Panc1 (cell line): ENCODE measurements at regions not wholly inside any gene's neighbourhood (a gene's known extent, or its start where the extent isn't known, plus 50 kb on each side); places are given as distances from the start of the nearest gene placed in this dataset.

Experiments used
- ATAC-seq: fragments of 200-7000 bp; cut with Tn5 transposase; 2 replicates; pipeline ENCODE4 v1.9.1; 2020; ENCODE audit warnings: mild to moderate bottlenecking, moderate library complexity
- BruUV-seq: library from RNA; stranded (reverse); fragments of 400-500 nt; replicated peaks from 2 replicates; lab custom pipeline; 2021; lab: Mats Ljungman, UMichigan
- CTCF ChIA-PET: fragments of 300-600 bp; sonication (Branson Sonifier 250); formaldehyde crosslinking; loops from one replicate; lab custom pipeline; 2022; ENCODE audit warnings: antibody characterized with exemption; lab: Charles Lee
- POLR2A ChIA-PET: fragments of 300-600 bp; sonication (Branson Sonifier 250); formaldehyde crosslinking; loops from one replicate; lab custom pipeline; 2022; ENCODE audit warnings: antibody characterized with exemption; lab: Charles Lee
- DNase-seq: peaks from one replicate; pipeline ENCODE4 v3.0.0-alpha.2; 2010; ENCODE audit warnings: low read depth, low spot score
- H3K27ac ChIP-seq: 2 replicates; pipeline ENCODE4 v1.5.1; 2011; ENCODE audit warnings: mild to moderate bottlenecking, low read length, inconsistent platforms
- H3K27me3 ChIP-seq: fragments of 200-500 bp; sonication (Bioruptor generic); 2 replicates; pipeline ENCODE4 v1.6.0; 2014; ENCODE audit warnings: low read length, inconsistent platforms; ENCODE audit not compliant: control insufficient read depth, insufficient read depth
- H3K36me3 ChIP-seq: fragments of 200-500 bp; sonication (Bioruptor generic); 2 replicates; pipeline ENCODE4 v1.5.1; 2014; ENCODE audit warnings: inconsistent platforms, mild to moderate bottlenecking, low read length, moderate library complexity; ENCODE audit not compliant: control insufficient read depth, insufficient read depth
- H3K4me1 ChIP-seq: 2 replicates; pipeline ENCODE4 v1.5.1; 2011; ENCODE audit warnings: inconsistent platforms, mild to moderate bottlenecking, low read length, moderate library complexity; ENCODE audit not compliant: control insufficient read depth, insufficient read depth
- H3K4me3 ChIP-seq, 2 experiments: 2 replicates each; pipeline ENCODE4 v1.5.1; 2011 to 2012; ENCODE audit warnings: low read depth in 2 of 2, low read length in 2 of 2, mild to moderate bottlenecking in 2 of 2, inconsistent platforms in 1 of 2, moderate library complexity in 1 of 2
- H3K9me3 ChIP-seq: fragments of 200-500 bp; sonication (Bioruptor generic); 2 replicates; pipeline ENCODE4 v1.5.1; 2014; ENCODE audit warnings: low read depth, mild to moderate bottlenecking, inconsistent platforms, low read length, moderate library complexity; ENCODE audit not compliant: control insufficient read depth, insufficient read depth
- POLR2AphosphoS5 ChIP-seq: IDR thresholded peaks from 2 replicates; pipeline ENCODE4 v1.6.1; 2012; ENCODE audit warnings: mild to moderate bottlenecking, low read depth, low read length, moderate library complexity
- SIN3A ChIP-seq: IDR thresholded peaks from 2 replicates; pipeline ENCODE4 v1.6.1; 2012; ENCODE audit warnings: low read depth, mild to moderate bottlenecking, low read length, moderate library complexity, borderline replicate concordance; ENCODE audit not compliant: insufficient read depth
- TCF7L2 ChIP-seq: IDR thresholded peaks from 2 replicates; pipeline ENCODE4 v1.6.1; 2011; ENCODE audit warnings: mild to moderate bottlenecking, low read depth, low read length, inconsistent platforms
- in situ Hi-C: cut with HindIII; loops from 2 replicates; pipeline ENCODE4 v1.10.0; 2016; ENCODE audit warnings: low sequenced_read_pairs, low pct_unique_long_range_greater_than_20kb
- intact Hi-C: fragments of 100-400 bp; cut with micrococcal nuclease; formaldehyde crosslinking; loops from one replicate; pipeline ENCODE4 v1.10.0; 2022; ENCODE audit not compliant: unreplicated experiment
- TF ChIP-seq, protein P1 (sequence below), 2 experiments: IDR thresholded peaks; 2 replicates each; pipeline ENCODE4 v1.6.1; 2011 to 2012; ENCODE audit warnings: low read depth in 2 of 2, control low read depth in 1 of 2, low read length in 1 of 2, mild to moderate bottlenecking in 1 of 2, moderate library complexity in 1 of 2; ENCODE audit not compliant: insufficient read depth in 1 of 2
- TF ChIP-seq, protein P2 (sequence below): fragments of 450-650 bp; IDR thresholded peaks from 2 replicates; pipeline ENCODE4 v1.5.1; 2017; ENCODE audit warnings: mild to moderate bottlenecking

DNA sequence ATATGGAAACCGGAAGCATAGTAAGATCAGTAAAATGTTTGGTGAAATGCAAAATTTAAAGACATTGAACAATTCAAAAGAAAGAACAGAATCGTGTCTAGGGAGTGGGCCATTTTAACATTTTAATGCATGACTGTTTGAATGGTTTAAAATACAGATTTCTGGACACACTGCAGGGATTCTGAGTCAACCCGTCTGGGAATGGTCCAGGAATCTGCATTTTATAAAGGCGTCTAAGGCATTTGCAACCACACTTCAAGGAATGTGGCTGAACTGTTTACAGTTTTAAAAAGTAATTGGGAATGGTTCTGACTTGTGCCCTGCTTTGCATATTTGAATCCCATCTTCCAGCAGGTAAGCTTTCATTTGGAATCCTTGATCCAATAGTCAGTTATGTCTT, 811.7 kb upstream of the WWC1 start:
- in situ Hi-C loops (no loop called here), intact Hi-C loops (no loop called here)
- Histone ChIP-seq H3K36me3 (no peaks in the 10 kb centered on the region), H3K4me1 (no peaks in the 10 kb centered on the region), H3K27ac (no peak overlapping the region), H3K4me3 (no peak overlapping the region), H3K9me3 (no peaks in the 10 kb centered on the region), H3K27me3 (no peaks in the 10 kb centered on the region)
- BruUV-seq, result no TSS peak
- DNase-seq, result no peak
- ChIA-PET POLR2A (no interaction called here), CTCF (no interaction called here)
- TF ChIP-seq, protein P1, sequence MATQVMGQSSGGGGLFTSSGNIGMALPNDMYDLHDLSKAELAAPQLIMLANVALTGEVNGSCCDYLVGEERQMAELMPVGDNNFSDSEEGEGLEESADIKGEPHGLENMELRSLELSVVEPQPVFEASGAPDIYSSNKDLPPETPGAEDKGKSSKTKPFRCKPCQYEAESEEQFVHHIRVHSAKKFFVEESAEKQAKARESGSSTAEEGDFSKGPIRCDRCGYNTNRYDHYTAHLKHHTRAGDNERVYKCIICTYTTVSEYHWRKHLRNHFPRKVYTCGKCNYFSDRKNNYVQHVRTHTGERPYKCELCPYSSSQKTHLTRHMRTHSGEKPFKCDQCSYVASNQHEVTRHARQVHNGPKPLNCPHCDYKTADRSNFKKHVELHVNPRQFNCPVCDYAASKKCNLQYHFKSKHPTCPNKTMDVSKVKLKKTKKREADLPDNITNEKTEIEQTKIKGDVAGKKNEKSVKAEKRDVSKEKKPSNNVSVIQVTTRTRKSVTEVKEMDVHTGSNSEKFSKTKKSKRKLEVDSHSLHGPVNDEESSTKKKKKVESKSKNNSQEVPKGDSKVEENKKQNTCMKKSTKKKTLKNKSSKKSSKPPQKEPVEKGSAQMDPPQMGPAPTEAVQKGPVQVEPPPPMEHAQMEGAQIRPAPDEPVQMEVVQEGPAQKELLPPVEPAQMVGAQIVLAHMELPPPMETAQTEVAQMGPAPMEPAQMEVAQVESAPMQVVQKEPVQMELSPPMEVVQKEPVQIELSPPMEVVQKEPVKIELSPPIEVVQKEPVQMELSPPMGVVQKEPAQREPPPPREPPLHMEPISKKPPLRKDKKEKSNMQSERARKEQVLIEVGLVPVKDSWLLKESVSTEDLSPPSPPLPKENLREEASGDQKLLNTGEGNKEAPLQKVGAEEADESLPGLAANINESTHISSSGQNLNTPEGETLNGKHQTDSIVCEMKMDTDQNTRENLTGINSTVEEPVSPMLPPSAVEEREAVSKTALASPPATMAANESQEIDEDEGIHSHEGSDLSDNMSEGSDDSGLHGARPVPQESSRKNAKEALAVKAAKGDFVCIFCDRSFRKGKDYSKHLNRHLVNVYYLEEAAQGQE (IDR thresholded peaks at IDR 0.05; ENCODE audit: insufficient read depth in 1 of 2, low read depth in 2 of 2, low read length in 1 of 2), result no peak
- TF ChIP-seq, protein P2, sequence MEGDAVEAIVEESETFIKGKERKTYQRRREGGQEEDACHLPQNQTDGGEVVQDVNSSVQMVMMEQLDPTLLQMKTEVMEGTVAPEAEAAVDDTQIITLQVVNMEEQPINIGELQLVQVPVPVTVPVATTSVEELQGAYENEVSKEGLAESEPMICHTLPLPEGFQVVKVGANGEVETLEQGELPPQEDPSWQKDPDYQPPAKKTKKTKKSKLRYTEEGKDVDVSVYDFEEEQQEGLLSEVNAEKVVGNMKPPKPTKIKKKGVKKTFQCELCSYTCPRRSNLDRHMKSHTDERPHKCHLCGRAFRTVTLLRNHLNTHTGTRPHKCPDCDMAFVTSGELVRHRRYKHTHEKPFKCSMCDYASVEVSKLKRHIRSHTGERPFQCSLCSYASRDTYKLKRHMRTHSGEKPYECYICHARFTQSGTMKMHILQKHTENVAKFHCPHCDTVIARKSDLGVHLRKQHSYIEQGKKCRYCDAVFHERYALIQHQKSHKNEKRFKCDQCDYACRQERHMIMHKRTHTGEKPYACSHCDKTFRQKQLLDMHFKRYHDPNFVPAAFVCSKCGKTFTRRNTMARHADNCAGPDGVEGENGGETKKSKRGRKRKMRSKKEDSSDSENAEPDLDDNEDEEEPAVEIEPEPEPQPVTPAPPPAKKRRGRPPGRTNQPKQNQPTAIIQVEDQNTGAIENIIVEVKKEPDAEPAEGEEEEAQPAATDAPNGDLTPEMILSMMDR, result no peak
- TF ChIP-seq TCF7L2 (no peak), POLR2AphosphoS5 (no peak), SIN3A (no peak)
- no peak for ATAC-seq

DNA sequence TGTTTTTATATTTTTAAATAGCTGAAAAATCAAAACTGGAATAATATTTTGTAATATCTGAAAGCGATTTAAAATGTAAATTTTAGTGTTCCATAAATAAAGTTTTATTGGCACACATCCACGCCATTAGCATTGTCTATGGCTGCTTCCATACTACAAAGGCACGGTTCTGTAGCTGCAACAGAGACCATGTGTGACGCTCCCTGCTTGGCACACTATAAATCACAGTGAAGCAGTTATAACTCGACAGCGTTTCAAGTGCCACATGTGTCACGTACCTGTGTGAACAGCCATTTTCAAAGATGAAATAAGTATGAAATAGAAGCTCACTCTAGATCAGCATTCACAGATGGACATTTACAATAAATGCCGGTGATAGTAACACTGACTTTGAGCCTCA, 810.1 kb upstream of the WWC1 start:
- in situ Hi-C loops, result no loop called here

More for the DNA sequence above, 810.1 kb upstream of the WWC1 start:
- intact Hi-C loops, result no loop called here
- Histone ChIP-seq H3K9me3 (no peaks in the 10 kb centered on the region), H3K27me3 (no peaks in the 10 kb centered on the region), H3K4me1 (no peaks in the 10 kb centered on the region), H3K36me3 (no peaks in the 10 kb centered on the region), H3K4me3 (no peak overlapping the region), H3K27ac (no peak overlapping the region)
- DNase-seq (no peak), ATAC-seq (no peak)
- POLR2A ChIA-PET, result no interaction called here
- BruUV-seq, result no TSS peak
- TF ChIP-seq, protein P1 (IDR thresholded peaks at IDR 0.05; ENCODE audit: insufficient read depth in 1 of 2, low read depth in 2 of 2, low read length in 1 of 2), result no peak
- TF ChIP-seq POLR2AphosphoS5 (no peak), SIN3A (no peak), TCF7L2 (no peak)
- TF ChIP-seq, protein P2, result no peak
- CTCF ChIA-PET, result no interaction called here
